MV-4-11 (cell line): ENCODE measurements at regions not wholly inside any gene's neighbourhood (a gene's known extent, or its start where the extent isn't known, plus 50 kb on each side); places are given as distances from the start of the nearest gene placed in this dataset.
A peak's percentile ranks its signal among the peaks of the same experiment; 100 is the strongest.
"Not testable (repeated sequence)": the region's sequence is repeated elsewhere in the genome, so short reads cannot be mapped to it uniquely, and the experiment has no call there.

Experiments used
- DNase-seq: peaks from one replicate; lab custom pipeline; 2025; lab: John Stamatoyannopoulos, UW

GRCh38 chr12:89775063-89775985 lies 66.7 kb upstream of the ATP2B1 start:
- no peak for DNase-seq

- DNase-seq, result no peak
Observed at GRCh38 chr12:89774645-89775044, 66.0 kb upstream of the ATP2B1 start.

DNA sequence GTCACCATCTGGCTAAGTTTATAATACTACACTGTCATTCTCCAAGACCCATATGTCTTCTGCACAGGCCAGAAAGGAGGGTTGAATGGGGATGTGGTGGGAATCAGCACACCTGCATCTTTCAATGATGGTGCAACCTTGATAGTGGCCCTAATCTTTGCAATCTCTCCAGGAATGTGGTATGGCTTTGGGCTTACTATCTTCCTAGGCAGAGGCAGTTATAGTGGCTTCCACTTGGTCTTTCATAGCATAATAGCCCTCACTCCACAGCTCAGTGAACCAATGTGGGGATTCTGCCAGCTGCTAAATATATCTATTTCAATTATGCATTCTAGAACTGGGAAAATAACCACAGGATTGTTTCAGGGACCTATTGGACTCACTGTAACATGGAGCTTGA lies 61.8 kb upstream of the ATP2B1 start:
- DNase-seq, result peak; percentile 9

- DNase-seq, result no peak
Observed at GRCh38 chr12:89769483-89769818, 60.8 kb upstream of the ATP2B1 start.

GRCh38 chr12:89768586-89769482 lies 60.2 kb upstream of the ATP2B1 start:
- peak; percentile 99 for DNase-seq

- no peak for DNase-seq
Observed at GRCh38 chr12:89765959-89766824, 57.6 kb upstream of the ATP2B1 start.

DNA sequence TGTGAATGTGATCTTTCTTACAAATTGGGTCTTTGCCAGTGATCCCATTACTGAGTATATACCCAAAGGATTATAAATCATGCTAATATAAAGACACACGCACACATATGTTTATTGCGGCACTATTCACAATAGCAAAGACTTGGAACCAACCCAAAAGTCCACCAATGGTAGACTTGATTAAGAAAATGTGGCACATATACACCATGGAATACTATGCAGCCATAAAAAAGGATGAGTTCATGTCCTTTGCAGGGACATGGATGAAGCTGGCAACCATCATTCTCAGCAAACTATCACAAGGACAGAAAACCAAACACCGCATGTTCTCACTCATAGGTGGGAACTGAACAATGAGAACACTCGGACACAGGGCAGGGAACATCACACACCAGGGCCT lies 55.5 kb upstream of the ATP2B1 start:
- DNase-seq, result not testable (repeated sequence)

DNA sequence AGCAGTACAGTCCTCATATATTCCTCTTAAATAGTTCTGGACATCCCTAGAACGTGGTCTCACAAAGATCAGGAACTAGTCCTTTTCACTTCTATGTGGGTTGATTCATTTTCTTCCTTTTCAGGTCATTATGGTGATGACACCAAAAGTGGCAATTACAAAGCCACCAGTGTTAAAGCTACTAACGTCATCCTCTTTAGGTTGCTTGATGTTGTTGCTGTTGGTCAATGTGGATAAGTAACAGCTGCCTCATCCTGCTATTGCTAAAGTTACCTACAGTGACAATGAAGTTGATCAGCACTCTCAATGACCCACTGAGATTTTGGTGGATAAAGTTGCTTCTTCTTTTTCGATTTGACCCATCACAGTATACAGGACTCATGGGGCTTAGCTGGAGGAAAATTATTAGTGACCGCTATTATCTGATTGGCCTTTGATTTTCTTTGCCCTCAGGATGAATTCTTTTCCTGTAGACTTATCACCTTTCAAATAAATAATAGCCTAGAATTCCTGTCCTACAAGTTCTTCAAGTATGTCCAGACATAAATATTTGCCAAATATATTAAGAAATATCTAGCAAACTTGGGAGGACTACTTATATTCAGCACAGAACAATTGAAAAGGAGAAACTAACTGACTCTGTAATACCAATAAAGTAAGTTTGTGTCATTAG lies 54.0 kb upstream of the ATP2B1 start:
- peak; percentile 69 for DNase-seq

GRCh38 chr12:89760783-89761182 lies 52.1 kb upstream of the ATP2B1 start:
- DNase-seq, result peak; percentile 57
